Omental fat pad (tissue), 3 donors: ENCODE measurements at regions not wholly inside any gene's neighbourhood (a gene's known extent, or its start where the extent isn't known, plus 50 kb on each side); places are given as distances from the start of the nearest gene placed in this dataset.
A peak's percentile ranks its signal among the peaks of the same experiment; 100 is the strongest.
"Not testable (repeated sequence)": the region's sequence is repeated elsewhere in the genome, so short reads cannot be mapped to it uniquely, and the experiment has no call there.

Experiments used
- ATAC-seq: fragments of 150-250 bp; one replicate; pipeline ENCODE4 v1.9.1; 2016; ENCODE audit warnings: mild to moderate bottlenecking, moderate library complexity; ENCODE audit not compliant: low FRiP score
- DNase-seq: peaks from one replicate; pipeline ENCODE4 v3.0.0-alpha.2; 2019; ENCODE audit warnings: low spot score
- TF ChIP-seq, protein P1 (sequence below), 3 donors: fragments of 450-650 bp; IDR thresholded peaks; one replicate each; pipeline ENCODE4 v1.5.1; 2016 to 2017; ENCODE audit warnings: antibody characterized with exemption in 3 of 3, mild to moderate bottlenecking in 3 of 3, moderate library complexity in 2 of 3

DNA sequence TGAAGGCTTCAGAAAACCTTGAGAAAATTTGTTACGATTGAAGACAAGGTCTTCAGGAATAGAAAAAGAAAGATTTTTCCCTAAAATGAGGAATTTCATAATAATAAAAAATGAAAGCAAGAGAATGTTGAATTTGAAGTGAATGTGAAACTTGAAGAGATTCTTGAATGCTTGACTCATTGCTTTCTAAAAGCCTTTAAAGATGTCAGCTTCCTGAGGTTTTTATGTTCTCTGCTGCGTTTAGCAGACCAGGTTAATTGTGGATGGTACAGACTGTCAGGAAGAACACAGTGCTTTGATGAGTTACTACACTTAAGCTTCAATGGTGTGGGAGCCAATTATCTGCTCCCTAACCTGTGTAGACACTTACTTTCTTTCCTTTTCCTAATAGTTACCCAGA is 96.3 kb upstream of the FNDC3A start:
- TF ChIP-seq, protein P1, sequence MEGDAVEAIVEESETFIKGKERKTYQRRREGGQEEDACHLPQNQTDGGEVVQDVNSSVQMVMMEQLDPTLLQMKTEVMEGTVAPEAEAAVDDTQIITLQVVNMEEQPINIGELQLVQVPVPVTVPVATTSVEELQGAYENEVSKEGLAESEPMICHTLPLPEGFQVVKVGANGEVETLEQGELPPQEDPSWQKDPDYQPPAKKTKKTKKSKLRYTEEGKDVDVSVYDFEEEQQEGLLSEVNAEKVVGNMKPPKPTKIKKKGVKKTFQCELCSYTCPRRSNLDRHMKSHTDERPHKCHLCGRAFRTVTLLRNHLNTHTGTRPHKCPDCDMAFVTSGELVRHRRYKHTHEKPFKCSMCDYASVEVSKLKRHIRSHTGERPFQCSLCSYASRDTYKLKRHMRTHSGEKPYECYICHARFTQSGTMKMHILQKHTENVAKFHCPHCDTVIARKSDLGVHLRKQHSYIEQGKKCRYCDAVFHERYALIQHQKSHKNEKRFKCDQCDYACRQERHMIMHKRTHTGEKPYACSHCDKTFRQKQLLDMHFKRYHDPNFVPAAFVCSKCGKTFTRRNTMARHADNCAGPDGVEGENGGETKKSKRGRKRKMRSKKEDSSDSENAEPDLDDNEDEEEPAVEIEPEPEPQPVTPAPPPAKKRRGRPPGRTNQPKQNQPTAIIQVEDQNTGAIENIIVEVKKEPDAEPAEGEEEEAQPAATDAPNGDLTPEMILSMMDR (IDR thresholded peaks at IDR 0.05), result no peak
- no peak for DNase-seq
- ATAC-seq, result no peak

DNA sequence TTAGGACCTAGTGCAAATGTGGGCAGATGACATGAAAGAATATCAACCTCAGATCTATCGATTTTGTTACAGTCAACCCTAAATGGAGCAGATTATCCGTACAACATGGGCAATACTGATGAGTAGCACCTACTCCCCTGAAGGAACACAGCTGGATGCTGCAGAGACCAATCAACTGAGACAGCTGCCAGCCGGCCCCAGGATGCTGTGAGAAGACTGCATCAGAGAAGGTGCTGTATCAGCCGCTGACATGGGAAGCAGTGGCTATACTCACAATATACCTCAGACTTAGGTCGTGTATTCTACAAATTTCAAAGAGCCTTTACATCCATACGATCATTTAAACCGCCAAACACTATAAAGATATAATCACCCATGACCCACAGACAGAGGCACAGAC is 95.9 kb upstream of the FNDC3A start:
- TF ChIP-seq, protein P1 (IDR thresholded peaks at IDR 0.05), result no peak
- DNase-seq, result no peak
- ATAC-seq, result no peak

DNA sequence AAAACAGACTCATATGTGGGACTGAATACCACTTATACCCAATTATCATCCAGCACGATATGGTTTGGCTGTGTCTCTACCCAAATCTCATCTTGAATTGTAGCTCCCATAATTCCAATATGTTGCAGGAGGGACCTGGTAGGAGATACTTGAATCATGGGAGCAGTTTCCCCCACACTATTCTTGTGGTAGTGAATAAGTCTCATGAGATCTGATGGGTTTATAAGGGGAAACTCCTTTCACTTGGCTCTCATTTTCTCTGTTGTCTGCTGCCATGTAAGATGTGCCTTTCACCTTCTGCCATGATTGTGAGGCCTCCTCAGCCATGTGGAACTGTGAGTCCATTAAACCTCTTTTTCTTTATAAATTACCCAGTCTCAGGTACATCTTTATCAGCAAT is 91.9 kb upstream of the FNDC3A start:
- not testable (repeated sequence) for ATAC-seq, DNase-seq

DNA sequence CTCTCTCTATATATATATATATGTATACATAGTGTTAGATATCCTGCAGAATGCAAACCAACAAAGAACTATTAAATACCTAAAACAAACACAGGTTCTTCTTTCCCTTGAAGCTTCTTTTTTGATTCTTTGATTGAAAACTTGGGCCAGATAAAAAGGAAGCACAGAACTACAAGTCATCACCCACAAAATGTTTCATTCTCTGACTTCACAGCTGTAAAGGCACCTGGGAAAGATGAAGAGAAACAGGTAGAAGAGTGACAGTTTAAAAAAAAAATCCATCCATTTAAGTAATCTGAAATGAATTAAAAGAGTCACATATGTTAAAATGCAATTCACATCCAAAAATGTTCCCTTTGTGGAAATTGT is 90.7 kb upstream of the FNDC3A start:
- ATAC-seq (no peak), DNase-seq (no peak)
- TF ChIP-seq, protein P1 (IDR thresholded peaks at IDR 0.05), result no peak

DNA sequence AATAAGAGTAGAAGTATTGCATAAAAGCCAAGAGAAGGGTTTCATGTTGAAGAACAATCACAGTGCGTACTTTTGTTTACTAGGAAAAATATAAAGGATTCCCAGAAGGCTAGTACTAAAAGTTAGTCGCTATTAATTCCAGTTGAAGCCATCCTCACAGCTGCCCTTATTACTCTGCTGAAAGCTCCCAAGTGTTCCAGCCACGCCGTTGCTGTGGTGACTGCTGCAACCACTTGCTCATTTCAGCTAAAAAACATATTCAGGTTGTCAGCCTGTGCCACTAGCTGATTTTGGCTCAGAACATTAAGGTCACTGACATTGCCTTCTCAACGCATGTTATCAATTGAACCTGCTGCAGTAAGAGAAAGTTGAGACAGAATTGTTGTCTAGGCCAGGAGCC is 87.1 kb upstream of the FNDC3A start:
- no peak for ATAC-seq
- TF ChIP-seq, protein P1 (IDR thresholded peaks at IDR 0.05), result no peak
- no peak for DNase-seq

DNA sequence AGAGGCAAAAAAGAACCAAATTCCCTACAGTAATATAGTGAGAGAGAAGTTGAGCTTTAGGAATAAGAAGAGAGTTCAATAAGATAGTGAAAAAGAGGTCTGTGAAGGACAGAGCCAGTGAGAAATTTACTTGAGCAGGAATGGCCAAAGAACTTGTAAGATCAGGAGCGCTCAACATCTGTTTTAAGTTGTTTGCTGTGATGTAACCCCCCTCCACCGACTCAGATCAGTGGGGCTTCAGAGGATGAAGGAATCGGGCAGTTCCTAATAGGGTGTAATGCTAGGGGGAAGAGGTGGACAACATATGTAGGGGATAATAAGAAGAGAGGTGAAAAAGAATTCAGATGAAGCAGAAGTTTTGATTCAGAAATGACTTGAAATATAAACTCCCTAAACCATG is 85.3 kb upstream of the FNDC3A start:
- no peak for DNase-seq
- ATAC-seq, result no peak
- TF ChIP-seq, protein P1 (IDR thresholded peaks at IDR 0.05), result no peak

DNA sequence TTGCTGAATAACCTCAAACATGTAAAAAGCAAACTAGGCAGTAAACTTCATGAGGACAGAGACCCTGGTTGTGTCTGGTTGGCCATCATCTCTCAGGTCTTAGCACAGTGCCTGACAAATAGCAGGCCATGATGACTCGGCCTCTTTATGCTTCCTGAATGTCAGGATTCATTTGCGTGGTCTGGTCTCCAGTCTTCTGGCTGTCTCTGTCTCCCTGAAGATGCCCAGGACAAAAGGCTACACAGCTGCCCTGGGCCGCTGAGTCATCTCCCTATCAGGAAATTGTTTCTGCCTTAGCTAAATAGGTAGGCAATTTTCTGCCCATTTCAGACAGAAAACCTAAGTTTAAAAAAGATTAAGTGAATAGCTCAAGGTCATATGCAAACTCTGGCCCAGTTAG is 84.1 kb upstream of the FNDC3A start:
- TF ChIP-seq, protein P1 (IDR thresholded peaks at IDR 0.05), result no peak
- ATAC-seq (no peak), DNase-seq (no peak)

DNA sequence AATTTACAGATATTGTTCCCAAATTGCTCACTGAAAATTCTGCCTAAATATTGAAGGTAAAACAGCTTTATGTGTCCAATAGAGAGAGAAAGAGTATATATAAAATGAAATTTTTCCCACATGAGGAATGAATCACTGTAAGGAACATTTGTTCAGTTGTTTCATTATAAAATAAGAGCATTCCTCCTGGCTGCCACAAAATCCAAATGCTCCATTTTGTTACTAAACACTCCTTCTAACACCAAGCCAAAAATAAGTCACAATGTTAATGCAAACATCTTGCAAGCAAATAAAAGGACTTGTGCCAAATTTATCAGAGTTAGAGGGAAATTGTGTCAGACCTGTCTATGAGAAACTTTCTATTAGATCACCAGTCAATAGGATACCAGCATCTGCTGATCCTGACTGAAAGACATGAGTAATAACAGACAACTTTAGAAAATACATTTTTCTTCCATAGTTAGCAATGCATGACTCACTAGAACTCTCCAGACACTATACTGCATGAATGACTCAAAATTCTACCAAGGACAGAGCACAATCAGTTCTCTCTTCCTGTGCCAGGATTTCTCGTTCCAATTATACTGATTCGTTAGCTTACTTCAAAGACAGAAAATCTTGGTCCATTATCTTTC is 83.5 kb upstream of the FNDC3A start:
- no peak for DNase-seq
- peak; percentile 90 for ATAC-seq
- TF ChIP-seq, protein P1 (IDR thresholded peaks at IDR 0.05), result no peak
